ENCODE measurements at regions not wholly inside any gene's neighbourhood (a gene's known extent, or its start where the extent isn't known, plus 50 kb on each side); places are given as distances from the start of the nearest gene placed in this dataset.

- 0 out of 2 replicates have a peak, but pooled peaks cover 7% of the 10 kb centered on the region for H3K9me3 Mint-ChIP-seq
- CTCF ChIA-PET = interaction anchor here (1.2 to 2.5 kb wide), 4 partner anchors 10 to 303 kb away, joined by 3 to 19 read pairs (median 6); no protein-coding TSS in a partner anchor
- H3K36me3 Mint-ChIP-seq = no peaks in the 10 kb centered on the region
- peaks cover 21% of the 10 kb centered on the region for H3K4me1 Mint-ChIP-seq
- POLR2A ChIA-PET = no interaction called here
- no peak for TF ChIP-seq ELF4 (CRISPR knock-in tag; IDR thresholded peaks at IDR 0.05; ENCODE audit: low read depth)
- TF ChIP-seq KAT7 (CRISPR knock-in tag; IDR thresholded peaks at IDR 0.05; ENCODE audit: borderline replicate concordance) = no peak
- TF ChIP-seq RELA (CRISPR knock-in tag; IDR thresholded peaks at IDR 0.05; ENCODE audit: borderline replicate concordance) = no peak
- no peak for TF ChIP-seq IRF1 (CRISPR knock-in tag; IDR thresholded peaks at IDR 0.05)
- no peak for TF ChIP-seq ZNF512 (CRISPR knock-in tag; IDR thresholded peaks at IDR 0.05; ENCODE audit: borderline replicate concordance)
- TF ChIP-seq FOXP1 (CRISPR knock-in tag; IDR thresholded peaks at IDR 0.05; ENCODE audit: borderline replicate concordance) = no peak
- no peak for TF ChIP-seq ERG (CRISPR knock-in tag; IDR thresholded peaks at IDR 0.05)
- no peak for TF ChIP-seq SMAD4 (CRISPR knock-in tag; IDR thresholded peaks at IDR 0.05)
- no peak for TF ChIP-seq ZNF219 (CRISPR knock-in tag; IDR thresholded peaks at IDR 0.05; ENCODE audit: borderline replicate concordance)
- TF ChIP-seq ZNF416 (CRISPR knock-in tag; IDR thresholded peaks at IDR 0.05) = no peak
- TF ChIP-seq AFF4 (CRISPR knock-in tag; IDR thresholded peaks at IDR 0.05; ENCODE audit: borderline replicate concordance) = no peak
- TF ChIP-seq SMAD3 (CRISPR knock-in tag; IDR thresholded peaks at IDR 0.05; ENCODE audit: borderline replicate concordance) = no peak
- TF ChIP-seq PREB (CRISPR knock-in tag; IDR thresholded peaks at IDR 0.05; ENCODE audit: borderline replicate concordance) = no peak
- no peak for TF ChIP-seq PRDM15 (CRISPR knock-in tag; IDR thresholded peaks at IDR 0.05)
- TF ChIP-seq RORB (CRISPR knock-in tag; IDR thresholded peaks at IDR 0.05) = no peak
- no peak for TF ChIP-seq CREM (CRISPR knock-in tag; IDR thresholded peaks at IDR 0.05)
- TF ChIP-seq HMGXB4 (CRISPR knock-in tag; IDR thresholded peaks at IDR 0.05) = no peak
- no peak for TF ChIP-seq MLX (CRISPR knock-in tag; IDR thresholded peaks at IDR 0.05)
- no peak for TF ChIP-seq CDX4 (CRISPR knock-in tag; IDR thresholded peaks at IDR 0.05; ENCODE audit: borderline replicate concordance)
- no peak for ATAC-seq
- no peak overlapping the region; the same call in 1 of the 2 replicates for H3K27ac Mint-ChIP-seq
- no peak overlapping the region for H3K4me3 Mint-ChIP-seq
- H3K27me3 Mint-ChIP-seq (ENCODE audit: low read depth) = no peaks in the 10 kb centered on the region
- DNase-seq (ENCODE audit: low spot score) = no peak
Observed at GRCh38 chr9:16268067-16268881, 602.2 kb downstream of the BNC2 start.
